NCI-H2196 (cell line): ENCODE measurements at regions not wholly inside any gene's neighbourhood (a gene's known extent, or its start where the extent isn't known, plus 50 kb on each side); places are given as distances from the start of the nearest gene placed in this dataset.

ENCODE experiments used
- DNase-seq: peaks from one replicate; lab custom pipeline; 2025; ENCODE audit not compliant: unreplicated experiment; lab: John Stamatoyannopoulos, UW

DNA sequence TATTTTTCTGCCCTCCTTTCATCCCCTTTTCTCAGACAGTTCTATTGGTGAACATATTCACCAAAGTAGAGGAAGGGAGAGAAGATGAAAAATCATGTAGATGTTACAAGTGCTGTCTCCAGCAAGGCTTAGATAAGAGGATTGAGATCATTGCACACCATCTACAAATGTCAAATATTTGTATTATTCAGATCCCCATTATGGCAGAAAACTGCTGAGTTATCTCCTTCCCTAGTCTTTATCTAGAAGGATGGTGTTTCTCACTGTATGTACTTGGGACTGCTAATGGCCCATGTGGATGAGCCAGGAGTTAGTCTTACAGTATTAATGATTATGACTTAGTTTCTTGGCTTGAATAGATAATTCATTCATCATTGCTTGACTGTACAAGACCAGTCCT lies 147.2 kb upstream of the EEPD1 start:
- DNase-seq: no peak

DNA sequence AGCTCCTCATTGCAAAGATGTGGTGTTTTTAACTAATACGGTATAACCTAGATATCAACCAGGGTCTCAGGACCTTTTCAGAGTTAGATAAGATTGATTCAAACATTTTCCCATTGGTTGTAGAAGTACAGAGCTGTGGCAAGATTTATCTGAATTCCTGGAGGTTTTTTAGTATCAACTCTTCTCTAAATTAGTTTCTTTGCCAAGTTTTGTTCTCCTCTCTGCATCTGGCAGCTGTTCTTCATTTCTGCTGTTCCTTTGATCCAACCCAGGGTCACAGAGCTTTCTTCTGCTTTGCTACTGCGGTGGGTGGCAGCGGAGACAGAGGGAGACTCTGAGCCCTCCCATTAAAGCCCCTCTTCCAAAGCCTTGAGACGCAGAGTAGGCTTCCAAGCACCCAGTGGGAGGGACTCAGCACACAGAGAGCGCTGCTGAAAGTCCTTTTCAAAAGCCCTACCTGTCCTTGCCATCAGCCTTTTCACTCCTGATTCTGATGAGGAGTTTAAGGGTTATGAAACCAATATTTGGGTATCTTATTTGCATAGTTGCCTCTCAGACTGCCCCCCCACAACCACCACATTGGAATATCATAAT lies 146.3 kb upstream of the EEPD1 start:
- no peak for DNase-seq

DNA sequence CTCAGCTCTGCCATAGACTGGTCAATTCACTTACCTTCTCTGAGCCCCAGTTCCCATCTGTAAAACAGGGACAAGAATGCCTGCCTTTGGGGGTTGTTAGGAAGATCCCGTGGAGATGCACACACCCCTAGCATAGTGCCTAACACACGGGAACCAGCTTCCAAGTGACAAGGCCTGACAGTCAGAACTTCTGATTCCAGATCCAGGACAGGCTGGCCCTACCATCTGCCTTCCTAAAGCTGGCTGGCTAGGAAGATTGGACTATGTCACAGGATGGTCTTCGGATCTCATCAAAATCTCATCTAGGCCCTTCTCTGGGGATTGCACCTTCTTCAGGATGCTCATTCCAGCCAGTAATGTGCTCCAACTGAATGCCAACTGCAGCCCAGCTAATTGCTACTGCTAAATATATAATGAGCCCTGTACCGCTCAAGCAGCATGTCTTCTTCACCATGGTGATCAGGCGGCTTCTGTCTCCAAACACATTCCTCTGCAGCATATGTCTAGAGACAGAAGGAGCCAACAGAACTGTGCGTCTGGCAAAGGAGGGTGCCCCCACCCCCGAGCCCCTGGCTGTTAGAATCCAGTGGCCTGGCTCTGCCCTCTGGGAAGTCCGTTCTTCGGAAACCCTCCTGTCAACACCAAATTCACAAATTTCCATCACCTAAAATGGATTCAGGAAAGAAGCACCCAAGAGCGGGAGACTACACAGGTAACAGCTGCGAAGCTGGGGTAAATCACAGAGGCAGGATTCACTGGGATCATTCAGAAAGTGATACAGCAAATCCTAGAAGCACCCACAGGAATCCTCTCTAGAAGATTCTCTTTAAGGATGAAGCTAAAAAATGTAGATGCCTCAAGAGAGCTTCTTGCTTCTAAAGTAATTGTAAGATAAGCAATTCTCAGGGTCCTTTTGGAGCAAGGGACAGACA lies 142.1 kb upstream of the EEPD1 start:
- DNase-seq: no peak

DNA sequence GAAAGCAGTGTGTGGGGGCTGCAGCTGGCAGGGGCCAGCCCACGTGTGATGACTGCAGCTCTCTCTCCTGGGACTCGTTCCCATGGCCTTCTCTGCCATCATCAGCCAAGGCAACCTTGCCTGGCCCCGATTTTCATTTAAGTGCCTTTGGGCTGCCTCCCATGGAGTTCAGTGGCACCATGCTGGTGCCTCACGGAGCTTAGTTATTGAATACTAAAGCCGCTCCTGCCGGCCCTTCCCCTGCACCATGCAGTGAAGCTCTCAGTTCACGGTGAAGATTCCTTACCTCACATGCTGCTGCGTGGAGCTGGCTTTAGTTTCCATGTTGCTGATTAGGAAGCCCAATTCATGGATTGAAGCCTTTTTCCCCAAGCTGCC lies 141.5 kb upstream of the EEPD1 start:
- no peak for DNase-seq

DNA sequence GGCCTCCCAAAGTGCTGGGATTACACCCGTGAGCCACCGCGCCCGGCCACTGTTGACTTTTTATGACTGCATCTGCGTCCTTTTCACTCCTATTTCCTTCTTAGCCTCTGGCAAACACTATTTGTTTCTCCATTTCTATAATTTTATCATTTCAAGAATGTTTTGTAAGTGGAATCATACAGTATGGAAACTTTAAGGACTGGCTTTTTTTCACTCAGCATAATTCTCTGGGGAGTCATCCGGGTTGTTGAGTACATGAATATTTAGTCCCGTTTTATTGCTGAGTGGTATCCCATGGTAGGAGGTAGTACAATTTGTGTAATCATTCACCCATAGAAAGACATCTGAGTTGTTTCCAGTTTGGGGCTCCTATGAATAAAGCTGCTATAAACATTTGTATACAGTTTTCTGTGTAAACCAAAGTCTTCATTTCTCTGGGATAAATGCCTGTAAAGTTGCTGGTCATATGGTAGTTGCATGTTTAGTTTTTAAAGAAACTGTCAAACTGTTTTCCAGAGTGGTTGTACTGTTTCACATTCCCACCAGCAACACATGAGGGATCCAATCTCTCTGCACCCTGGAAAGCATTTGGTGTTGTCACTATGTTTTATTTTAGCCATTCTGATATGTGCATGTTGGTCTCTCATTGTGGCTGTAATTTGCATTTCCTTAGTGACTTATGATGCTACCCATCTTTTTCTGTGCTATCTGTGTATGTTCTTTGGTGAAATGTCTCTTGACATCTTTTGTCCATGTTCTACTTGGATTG lies 139.6 kb upstream of the EEPD1 start:
- no peak for DNase-seq

DNA sequence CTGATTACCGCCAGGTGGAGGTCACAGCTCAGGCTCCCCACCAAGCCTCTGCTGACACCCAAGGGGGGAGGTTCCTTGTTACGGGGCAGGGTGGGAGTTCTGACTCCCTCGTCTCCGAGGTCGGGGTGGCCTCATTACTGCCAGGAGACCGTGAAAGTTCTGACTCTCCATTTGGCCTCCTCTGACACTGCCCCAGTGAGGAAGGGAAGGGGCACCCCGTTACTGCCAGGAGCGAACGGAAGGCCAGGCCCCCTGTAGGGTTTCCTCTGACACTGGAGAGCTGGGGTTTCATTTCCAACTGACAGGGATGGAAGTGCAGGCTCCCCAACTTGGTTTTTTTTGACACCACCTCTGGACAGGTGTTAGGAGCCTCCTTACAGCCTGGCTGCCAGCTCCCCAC lies 138.1 kb upstream of the EEPD1 start:
- DNase-seq: no peak

DNA sequence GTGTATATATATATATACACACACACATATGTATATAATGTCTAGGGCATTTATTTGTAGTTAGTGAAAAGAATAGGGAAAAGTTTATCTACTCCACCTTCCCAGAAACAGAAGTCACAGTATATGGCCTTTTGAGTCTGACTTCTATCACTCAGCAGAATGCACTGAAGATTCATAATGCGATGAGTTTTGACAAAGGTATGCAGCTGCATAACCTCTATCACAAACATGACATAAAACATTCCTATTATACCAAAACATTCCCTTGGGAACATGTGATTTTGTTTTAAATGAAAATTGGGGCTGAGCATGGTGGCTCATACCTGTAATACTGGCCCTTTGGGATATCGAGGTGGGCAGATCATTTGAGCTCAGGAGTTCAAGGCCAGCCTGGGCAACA lies 137.3 kb upstream of the EEPD1 start:
- DNase-seq: no peak

DNA sequence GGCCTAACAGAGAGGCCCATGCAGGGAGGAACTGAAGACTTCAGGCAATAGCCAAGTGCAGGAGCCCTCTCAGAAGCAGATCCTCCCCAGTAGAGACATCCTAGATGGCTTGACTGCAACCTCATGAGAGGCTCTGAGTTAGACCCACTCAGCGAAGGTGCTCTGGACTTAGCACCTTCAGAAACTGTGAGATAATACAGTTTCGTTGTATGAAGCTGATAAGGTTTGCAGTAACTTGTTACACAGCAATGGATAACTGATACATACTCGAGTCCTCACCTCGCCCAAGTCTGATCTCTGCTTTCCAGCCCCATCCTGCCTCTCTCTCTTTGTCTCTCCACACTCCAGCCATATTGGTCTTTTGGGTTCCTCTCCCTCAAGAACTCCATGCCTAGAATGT lies 136.4 kb upstream of the EEPD1 start:
- DNase-seq: no peak

DNA sequence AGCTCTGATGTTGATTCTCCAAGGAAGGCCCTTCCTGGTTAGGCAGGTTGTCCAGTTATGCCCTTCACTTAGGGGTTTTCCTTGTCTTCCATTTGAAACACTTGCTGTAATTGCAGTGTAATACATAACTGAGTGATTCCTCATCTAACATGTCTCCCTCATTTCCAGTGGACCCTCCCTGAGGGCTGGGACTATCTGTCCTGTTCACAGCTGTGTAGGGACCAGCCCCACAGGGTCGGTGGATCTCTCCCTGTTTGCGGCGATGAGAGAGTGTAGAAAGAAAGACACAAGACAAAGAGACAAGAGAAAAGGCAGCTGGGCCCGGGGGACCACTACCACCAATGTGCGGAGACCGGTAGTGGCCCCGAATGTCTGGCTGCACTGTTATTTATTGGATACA lies 135.9 kb upstream of the EEPD1 start:
- no peak for DNase-seq

DNA sequence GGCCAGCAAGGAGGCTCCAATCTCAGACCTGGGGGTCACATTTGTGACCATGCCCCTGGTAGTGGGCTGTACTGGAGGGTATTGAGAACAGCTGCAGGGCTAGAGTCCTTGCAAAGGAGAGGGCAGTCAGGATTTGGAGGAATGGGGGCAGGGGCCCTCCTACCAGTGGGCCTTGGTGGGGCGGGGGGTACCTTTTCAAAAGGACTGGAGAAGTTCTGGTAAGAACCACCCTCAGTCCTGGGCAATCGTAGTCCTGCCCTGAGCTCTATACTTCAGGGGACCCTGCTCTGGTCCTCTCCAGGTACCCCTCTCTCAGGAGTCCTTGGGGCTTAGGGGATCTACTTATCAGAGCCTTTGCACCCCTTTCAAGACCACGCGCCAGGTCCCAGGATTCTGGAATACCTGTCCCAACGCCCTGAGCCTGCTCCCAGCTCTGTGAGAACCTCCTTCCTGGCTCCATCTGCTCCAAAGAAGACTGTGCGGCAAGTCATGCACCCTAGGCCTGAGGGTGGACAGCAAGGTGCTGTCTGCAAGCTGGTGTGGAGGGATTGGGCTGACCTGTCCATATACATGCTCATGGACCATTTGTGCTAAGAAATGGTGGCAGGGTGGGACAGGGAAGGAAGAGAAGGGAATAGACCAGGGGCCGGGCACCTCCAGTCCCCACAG lies 134.1 kb upstream of the EEPD1 start:
- no peak for DNase-seq

DNA sequence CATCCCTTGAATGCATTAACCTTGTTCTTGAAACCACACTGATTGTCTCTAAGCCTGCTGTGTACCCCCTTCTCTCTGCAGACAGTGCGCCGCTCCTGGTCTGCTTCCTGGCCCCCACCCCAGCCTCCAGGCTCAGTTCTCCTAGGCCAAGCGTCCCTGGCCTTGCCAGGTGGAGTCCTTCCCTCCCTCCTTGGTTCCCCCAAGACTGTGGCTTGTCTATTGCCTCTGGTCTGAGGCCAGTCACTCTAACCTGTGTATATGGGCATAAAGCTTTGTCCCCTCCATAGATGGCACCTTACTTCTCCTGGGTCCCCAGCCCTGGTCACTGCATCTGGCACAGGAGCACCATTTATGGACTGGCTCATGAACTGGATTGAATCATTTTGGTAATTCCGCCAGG lies 133.5 kb upstream of the EEPD1 start:
- no peak for DNase-seq

DNA sequence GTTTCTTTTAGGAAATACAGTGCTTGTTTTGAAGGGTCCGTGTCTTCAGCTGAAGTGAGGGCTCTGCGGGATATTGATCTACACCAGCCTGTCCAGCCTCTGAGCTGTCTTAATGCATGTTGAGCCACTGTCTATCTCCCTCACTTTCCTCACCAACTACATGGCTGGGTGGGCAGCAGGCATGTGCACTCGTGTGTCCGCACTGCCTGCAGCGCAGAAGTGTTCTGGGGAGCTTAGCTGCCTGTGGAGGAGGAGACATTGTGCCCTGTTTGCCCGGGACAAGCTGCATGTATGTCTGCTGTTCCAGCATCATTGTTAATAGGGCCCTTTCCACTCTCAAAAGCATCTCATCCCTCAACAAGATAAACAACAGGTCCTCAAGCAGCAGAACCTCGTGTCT lies 133.1 kb upstream of the EEPD1 start:
- no peak for DNase-seq

DNA sequence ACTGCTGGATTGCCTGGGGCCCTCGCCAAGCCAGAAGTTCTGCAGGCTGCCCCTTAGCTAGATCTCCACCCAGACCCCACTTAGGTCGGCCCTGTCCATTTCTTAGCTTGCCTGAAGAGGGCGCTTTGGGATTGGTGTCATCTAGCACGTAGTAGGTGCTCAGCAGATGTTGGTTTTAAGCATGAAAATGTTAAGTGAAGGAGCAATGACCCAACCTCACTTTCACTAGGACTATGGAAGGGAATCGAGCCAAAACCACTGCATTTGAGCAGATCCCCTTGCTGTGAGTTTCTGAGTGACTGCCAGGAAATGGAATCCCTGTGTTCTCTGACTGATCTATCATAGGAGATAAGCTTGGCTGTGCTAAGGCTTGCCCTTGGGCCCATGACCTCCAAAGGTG lies 131.7 kb upstream of the EEPD1 start:
- DNase-seq: no peak

DNA sequence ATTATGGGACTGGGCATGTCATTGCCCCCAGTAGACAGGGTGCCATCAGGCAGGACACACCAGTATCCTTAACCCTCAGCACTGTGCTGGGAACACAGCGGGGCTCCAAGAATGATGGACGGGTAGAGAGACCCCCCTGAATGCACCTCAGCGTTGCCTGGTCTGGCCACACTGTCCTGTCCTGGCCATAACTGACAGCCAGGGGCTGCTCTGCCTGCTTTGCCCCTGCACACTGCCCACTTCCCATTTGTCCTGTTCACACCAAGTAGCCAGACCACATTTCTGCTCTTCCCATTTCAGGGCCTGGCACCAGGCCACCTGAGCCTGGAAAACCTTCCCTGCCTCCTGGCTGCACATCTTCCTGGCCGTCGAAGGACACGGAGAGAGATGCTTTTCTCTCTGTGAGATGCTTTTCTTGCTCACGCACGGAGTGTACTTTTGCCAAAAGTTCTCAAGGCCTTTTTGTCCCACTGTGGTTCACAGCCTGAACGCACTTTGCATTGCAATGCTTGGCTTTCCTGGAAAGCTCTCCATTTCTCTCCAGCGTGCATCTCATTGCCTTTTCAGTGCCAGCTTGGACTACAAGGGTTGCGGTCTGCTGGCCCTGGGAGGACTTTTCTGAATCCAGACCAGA lies 131.0 kb upstream of the EEPD1 start:
- DNase-seq: no peak

DNA sequence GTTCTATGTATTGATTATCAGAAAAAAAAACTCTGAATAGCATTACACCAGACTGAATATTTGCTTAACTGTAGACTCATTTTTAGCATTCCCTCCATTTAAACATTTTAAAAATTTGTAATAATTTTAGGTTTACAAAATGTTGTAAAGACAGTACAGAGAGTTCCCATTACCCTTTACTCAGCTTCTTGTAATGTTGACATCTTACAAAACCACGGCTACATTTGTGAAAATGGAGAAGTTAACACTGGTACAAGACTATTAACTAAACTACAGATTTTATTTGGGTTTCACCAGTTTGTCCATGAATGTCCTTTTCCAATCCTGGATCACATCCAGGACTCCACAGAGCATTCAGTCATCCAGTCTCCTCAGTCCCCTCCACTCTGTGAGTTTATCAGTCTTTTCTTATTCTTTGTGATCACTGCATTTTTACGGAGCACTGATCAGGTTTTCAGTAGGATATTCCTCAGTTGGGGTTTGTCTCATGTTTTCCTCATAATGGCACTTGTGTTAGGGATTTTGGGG lies 130.0 kb upstream of the EEPD1 start:
- DNase-seq: no peak

DNA sequence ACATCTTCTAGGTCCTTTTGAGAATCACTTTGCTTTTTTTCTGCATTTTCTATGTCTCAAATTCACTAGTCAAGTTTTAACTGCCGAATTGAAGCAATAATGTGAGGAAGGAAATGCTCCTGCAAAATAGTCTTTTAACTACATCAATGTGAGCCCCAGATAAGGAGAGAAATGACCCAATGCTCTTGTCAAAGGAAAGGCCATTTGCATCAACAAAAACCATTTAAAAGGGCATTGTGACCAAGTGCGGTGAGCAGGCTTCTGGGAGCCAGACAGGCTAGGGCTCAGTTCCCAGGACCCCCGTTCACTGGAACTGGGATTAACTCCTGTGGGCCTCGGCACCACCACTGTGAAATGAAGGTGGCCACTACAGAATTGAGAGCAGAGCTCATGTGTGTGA lies 127.9 kb upstream of the EEPD1 start:
- DNase-seq: no peak

DNA sequence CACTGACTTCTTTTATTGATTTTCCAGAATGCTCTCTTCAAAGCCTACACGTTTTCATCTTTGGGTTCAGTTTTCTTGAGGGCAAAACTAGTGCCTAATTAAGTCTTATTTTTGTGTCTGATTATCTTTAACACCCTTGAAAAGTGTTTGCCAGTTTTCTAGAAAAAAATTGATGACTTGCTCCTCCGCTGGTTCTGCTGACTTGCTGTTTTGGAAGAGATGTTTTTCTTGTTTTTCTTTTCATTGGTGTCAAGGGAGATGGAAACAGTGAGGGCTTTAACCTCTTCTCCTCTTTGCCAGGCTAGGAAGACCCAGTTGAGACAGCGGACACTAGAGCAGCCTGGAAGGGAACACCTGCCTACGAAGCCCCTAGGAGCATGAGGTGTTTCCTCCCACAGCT lies 123.7 kb upstream of the EEPD1 start:
- DNase-seq: no peak

DNA sequence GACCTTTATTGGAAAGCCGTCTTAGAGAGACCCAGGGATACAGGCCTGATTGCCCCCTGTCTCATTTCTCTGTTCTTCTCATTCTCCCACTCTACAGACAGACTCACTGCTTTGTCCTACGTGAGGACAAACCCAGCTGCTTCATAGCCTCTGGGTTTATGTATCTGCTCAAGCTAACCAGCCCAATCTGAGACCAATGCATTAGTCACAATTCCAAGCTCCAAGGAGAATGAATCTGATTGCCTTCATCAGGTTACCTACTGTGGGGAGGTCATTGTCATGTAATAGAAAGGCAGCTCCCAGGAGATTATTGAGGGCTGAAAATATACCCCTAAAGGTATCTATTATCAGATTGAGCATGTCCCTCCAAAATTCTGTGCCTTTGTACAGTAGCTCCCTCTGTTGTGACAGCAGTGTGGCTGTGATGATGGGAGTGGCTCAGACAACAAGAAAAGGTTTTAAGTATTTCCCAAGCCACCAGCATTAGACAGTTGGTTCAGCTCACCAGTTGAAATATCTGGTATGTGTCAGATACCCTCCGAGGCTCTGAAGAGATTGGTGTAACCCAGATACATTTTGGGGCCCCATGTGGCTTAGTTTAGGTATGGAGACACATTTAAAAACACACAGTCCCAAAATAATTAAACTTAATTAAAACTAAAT lies 123.1 kb upstream of the EEPD1 start:
- no peak for DNase-seq

DNA sequence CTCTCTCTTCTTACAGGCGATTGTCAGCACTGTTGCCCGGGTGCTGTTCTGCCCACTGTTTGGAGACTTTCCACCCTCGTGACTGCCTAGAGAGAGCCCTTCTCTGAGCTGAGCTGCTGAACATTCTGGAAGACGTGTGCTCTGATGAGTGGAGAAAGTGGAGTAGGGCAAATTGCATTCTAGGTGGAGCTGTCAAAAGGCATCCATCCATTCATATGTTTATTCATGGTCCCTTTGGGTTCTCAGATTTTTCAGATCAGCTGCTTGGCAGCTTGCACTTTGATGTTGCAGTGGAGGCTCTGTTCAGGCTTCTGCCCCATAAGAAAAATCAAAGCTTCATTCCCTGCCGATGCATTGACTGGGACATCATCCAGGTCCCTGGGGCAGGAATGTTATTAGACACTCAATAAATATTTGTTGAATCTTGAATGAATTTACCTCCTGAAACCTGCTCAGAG lies 120.7 kb upstream of the EEPD1 start:
- DNase-seq: no peak

DNA sequence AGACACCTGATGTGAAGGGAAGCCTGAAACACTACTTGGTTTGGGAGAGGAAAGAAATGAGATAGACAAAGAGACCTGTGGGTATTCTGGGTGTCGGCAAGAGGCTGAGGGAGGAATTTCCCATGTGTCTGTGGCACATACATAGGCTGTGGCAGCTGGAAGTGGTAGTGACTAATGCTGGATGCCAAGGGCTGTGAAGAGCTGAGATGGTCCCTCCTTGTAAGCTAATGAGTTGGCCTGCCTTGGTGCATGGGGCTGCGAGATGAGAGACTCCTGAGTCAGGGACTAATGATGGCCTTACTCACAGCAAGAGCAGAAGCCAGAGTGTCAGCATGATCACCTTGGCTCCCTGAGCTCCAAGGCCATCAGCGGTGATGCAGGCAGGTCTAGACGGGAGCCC lies 119.0 kb upstream of the EEPD1 start:
- no peak for DNase-seq
